ENCODE measurements at regions not wholly inside any gene's neighbourhood (a gene's known extent, or its start where the extent isn't known, plus 50 kb on each side); places are given as distances from the start of the nearest gene placed in this dataset.

DNA sequence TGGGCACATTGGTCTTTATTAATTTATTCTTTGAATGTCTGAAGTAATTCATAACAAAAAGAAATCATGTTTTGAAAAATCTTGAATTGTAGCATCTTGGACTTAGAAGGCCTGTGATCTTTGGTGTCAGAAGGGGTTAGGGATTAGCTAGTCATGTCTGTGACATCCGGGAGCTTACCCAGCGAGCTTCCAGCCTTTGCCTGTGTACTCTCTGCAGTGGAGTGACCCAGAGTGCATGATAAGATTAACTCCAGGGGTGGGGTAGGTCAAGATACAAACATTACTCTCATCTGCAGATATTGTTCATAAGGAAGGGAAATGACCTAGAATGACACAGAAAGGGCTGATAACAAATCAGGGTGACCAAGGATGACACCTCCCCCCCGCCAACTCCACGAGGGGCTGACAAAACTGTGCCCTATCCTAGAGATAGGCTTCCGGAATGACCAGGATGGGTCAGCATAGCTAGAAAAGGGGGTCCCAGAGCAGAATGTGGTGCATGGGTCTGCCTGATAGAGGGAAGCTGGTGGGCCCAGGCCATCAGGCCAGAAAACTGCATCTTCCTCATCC, 56.6 kb upstream of the BLCAP start:
- TF ChIP-seq CHD2 (IDR thresholded peaks at IDR 0.05; ENCODE audit: low read length) (no peak), CHD1 (IDR thresholded peaks at IDR 0.05; ENCODE audit: low read depth, low read length) (no peak), SP1 (IDR thresholded peaks at IDR 0.05; ENCODE audit: low read depth, low read length) (no peak), POLR2AphosphoS5 (IDR thresholded peaks at IDR 0.05; ENCODE audit: low read depth, low read length) (no peak), RAD21 (IDR thresholded peaks at IDR 0.05 in 1 of 2, conservative IDR thresholded peaks at IDR 0.05 in 1 of 2; ENCODE audit: low read depth in 2 of 2, low read length in 2 of 2) (no peak), POLR2A (IDR thresholded peaks at IDR 0.05; ENCODE audit: control extremely low read depth in 1 of 2, low read depth in 2 of 2, low read length in 2 of 2) (no peak), EZH2 (IDR thresholded peaks at IDR 0.05; ENCODE audit: low read depth, low read length, severe bottlenecking) (no peak), HDAC2 (IDR thresholded peaks at IDR 0.05; ENCODE audit: borderline replicate concordance in 1 of 2, low read depth in 2 of 2, low read length in 2 of 2) (no peak)
- TF ChIP-seq, protein P1, sequence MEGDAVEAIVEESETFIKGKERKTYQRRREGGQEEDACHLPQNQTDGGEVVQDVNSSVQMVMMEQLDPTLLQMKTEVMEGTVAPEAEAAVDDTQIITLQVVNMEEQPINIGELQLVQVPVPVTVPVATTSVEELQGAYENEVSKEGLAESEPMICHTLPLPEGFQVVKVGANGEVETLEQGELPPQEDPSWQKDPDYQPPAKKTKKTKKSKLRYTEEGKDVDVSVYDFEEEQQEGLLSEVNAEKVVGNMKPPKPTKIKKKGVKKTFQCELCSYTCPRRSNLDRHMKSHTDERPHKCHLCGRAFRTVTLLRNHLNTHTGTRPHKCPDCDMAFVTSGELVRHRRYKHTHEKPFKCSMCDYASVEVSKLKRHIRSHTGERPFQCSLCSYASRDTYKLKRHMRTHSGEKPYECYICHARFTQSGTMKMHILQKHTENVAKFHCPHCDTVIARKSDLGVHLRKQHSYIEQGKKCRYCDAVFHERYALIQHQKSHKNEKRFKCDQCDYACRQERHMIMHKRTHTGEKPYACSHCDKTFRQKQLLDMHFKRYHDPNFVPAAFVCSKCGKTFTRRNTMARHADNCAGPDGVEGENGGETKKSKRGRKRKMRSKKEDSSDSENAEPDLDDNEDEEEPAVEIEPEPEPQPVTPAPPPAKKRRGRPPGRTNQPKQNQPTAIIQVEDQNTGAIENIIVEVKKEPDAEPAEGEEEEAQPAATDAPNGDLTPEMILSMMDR (IDR thresholded peaks at IDR 0.05; ENCODE audit: control extremely low read depth in 1 of 3, insufficient read depth in 1 of 3, low read depth in 1 of 3, low read length in 3 of 3): no peak
- TF ChIP-seq, protein P2, sequence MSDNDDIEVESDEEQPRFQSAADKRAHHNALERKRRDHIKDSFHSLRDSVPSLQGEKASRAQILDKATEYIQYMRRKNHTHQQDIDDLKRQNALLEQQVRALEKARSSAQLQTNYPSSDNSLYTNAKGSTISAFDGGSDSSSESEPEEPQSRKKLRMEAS (IDR thresholded peaks at IDR 0.05): no peak
- TF ChIP-seq, protein P3, sequence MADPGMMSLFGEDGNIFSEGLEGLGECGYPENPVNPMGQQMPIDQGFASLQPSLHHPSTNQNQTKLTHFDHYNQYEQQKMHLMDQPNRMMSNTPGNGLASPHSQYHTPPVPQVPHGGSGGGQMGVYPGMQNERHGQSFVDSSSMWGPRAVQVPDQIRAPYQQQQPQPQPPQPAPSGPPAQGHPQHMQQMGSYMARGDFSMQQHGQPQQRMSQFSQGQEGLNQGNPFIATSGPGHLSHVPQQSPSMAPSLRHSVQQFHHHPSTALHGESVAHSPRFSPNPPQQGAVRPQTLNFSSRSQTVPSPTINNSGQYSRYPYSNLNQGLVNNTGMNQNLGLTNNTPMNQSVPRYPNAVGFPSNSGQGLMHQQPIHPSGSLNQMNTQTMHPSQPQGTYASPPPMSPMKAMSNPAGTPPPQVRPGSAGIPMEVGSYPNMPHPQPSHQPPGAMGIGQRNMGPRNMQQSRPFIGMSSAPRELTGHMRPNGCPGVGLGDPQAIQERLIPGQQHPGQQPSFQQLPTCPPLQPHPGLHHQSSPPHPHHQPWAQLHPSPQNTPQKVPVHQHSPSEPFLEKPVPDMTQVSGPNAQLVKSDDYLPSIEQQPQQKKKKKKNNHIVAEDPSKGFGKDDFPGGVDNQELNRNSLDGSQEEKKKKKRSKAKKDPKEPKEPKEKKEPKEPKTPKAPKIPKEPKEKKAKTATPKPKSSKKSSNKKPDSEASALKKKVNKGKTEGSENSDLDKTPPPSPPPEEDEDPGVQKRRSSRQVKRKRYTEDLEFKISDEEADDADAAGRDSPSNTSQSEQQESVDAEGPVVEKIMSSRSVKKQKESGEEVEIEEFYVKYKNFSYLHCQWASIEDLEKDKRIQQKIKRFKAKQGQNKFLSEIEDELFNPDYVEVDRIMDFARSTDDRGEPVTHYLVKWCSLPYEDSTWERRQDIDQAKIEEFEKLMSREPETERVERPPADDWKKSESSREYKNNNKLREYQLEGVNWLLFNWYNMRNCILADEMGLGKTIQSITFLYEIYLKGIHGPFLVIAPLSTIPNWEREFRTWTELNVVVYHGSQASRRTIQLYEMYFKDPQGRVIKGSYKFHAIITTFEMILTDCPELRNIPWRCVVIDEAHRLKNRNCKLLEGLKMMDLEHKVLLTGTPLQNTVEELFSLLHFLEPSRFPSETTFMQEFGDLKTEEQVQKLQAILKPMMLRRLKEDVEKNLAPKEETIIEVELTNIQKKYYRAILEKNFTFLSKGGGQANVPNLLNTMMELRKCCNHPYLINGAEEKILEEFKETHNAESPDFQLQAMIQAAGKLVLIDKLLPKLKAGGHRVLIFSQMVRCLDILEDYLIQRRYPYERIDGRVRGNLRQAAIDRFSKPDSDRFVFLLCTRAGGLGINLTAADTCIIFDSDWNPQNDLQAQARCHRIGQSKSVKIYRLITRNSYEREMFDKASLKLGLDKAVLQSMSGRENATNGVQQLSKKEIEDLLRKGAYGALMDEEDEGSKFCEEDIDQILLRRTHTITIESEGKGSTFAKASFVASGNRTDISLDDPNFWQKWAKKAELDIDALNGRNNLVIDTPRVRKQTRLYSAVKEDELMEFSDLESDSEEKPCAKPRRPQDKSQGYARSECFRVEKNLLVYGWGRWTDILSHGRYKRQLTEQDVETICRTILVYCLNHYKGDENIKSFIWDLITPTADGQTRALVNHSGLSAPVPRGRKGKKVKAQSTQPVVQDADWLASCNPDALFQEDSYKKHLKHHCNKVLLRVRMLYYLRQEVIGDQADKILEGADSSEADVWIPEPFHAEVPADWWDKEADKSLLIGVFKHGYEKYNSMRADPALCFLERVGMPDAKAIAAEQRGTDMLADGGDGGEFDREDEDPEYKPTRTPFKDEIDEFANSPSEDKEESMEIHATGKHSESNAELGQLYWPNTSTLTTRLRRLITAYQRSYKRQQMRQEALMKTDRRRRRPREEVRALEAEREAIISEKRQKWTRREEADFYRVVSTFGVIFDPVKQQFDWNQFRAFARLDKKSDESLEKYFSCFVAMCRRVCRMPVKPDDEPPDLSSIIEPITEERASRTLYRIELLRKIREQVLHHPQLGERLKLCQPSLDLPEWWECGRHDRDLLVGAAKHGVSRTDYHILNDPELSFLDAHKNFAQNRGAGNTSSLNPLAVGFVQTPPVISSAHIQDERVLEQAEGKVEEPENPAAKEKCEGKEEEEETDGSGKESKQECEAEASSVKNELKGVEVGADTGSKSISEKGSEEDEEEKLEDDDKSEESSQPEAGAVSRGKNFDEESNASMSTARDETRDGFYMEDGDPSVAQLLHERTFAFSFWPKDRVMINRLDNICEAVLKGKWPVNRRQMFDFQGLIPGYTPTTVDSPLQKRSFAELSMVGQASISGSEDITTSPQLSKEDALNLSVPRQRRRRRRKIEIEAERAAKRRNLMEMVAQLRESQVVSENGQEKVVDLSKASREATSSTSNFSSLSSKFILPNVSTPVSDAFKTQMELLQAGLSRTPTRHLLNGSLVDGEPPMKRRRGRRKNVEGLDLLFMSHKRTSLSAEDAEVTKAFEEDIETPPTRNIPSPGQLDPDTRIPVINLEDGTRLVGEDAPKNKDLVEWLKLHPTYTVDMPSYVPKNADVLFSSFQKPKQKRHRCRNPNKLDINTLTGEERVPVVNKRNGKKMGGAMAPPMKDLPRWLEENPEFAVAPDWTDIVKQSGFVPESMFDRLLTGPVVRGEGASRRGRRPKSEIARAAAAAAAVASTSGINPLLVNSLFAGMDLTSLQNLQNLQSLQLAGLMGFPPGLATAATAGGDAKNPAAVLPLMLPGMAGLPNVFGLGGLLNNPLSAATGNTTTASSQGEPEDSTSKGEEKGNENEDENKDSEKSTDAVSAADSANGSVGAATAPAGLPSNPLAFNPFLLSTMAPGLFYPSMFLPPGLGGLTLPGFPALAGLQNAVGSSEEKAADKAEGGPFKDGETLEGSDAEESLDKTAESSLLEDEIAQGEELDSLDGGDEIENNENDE (IDR thresholded peaks at IDR 0.05; ENCODE audit: insufficient replicate concordance, low read length): no peak

All from H1 (cell line).